HCT116 (cell line): ENCODE measurements at regions not wholly inside any gene's neighbourhood (a gene's known extent, or its start where the extent isn't known, plus 50 kb on each side); places are given as distances from the start of the nearest gene placed in this dataset.

Experiments
- CTCF ChIP-seq, 3 experiments: fragments of 200-600 bp in 1 of 3; sonication (generic) in 1 of 3; IDR thresholded peaks in 2 of 3; conservative IDR thresholded peaks in 1 of 3; 2 replicates each; pipeline ENCODE4 v1.5.1; 2012 to 2017; ENCODE audit warnings: low read depth in 2 of 3, low read length in 2 of 3, antibody characterized with exemption in 1 of 3, borderline replicate concordance in 1 of 3, control low read depth in 1 of 3, mild to moderate bottlenecking in 1 of 3, mixed read lengths in 1 of 3, mixed run types in 1 of 3, moderate library complexity in 1 of 3; ENCODE audit not compliant: insufficient read depth in 1 of 3
- EZH2 ChIP-seq: fragments of 200-600 bp; sonication (generic); IDR thresholded peaks from 2 replicates; pipeline ENCODE4 v1.6.1; 2017; ENCODE audit warnings: antibody characterized with exemption, mixed run types
- FOSL1 ChIP-seq: IDR thresholded peaks from 2 replicates; pipeline ENCODE4 v1.6.1; 2012; ENCODE audit warnings: low read depth
- POLR2A ChIP-seq: IDR thresholded peaks from 2 replicates; pipeline ENCODE4 v1.7.0; 2011; ENCODE audit warnings: borderline replicate concordance; ENCODE audit not compliant: insufficient read depth, insufficient read length; ENCODE audit errors: extremely low read depth
- POLR2AphosphoS5 ChIP-seq: IDR thresholded peaks from 2 replicates; pipeline ENCODE4 v1.6.1; 2011; ENCODE audit warnings: mild to moderate bottlenecking, low read depth, low read length, moderate library complexity
- SP1 ChIP-seq: IDR thresholded peaks from 2 replicates; pipeline ENCODE4 v1.6.1; 2012; ENCODE audit warnings: low read depth
- YY1 ChIP-seq: IDR thresholded peaks from 2 replicates; pipeline ENCODE4 v1.6.1; 2011; ENCODE audit warnings: low read length, low read depth, moderate library complexity, mild to moderate bottlenecking; ENCODE audit not compliant: insufficient replicate concordance; ENCODE audit errors: extremely low read depth
- ZFX ChIP-seq: fragments of 450-650 bp; IDR thresholded peaks from 2 replicates; pipeline ENCODE4 v1.6.1; 2017

- TF ChIP-seq CTCF (IDR thresholded peaks at IDR 0.05 in 2 of 3, conservative IDR thresholded peaks at IDR 0.05 in 1 of 3; ENCODE audit: borderline replicate concordance in 1 of 3, insufficient read depth in 1 of 3, low read depth in 2 of 3, low read length in 2 of 3) (no peak), POLR2AphosphoS5 (no peak), EZH2 (no peak), POLR2A (no peak), FOSL1 (no peak), YY1 (no peak), ZFX (no peak), SP1 (no peak)
Measured at GRCh38 chr10:131626274-131626673, 274.5 kb upstream of the PPP2R2D start.
